Mesothelial cell of epicardium (in vitro differentiated cells): ENCODE measurements at regions not wholly inside any gene's neighbourhood (a gene's known extent, or its start where the extent isn't known, plus 50 kb on each side); places are given as distances from the start of the nearest gene placed in this dataset.

Experiments used
- DNase-seq, 2 experiments: peaks; one replicate each; pipeline ENCODE4 v3.0.0; 2021; ENCODE audit warnings: low spot score in 2 of 2; ENCODE audit not compliant: unreplicated experiment in 2 of 2
- H3K27ac Mint-ChIP-seq: 2 replicates; pipeline ENCODE4 v1.8.0; 2021; ENCODE audit warnings: mixed read lengths
- H3K27me3 Mint-ChIP-seq: 2 replicates; pipeline ENCODE4 v1.8.0; 2021; ENCODE audit warnings: low read depth, mixed read lengths
- H3K36me3 Mint-ChIP-seq: 2 replicates; pipeline ENCODE4 v1.8.0; 2021; ENCODE audit warnings: mixed read lengths
- H3K4me1 Mint-ChIP-seq: 2 replicates; pipeline ENCODE4 v1.8.0; 2021; ENCODE audit warnings: mixed read lengths
- H3K4me3 Mint-ChIP-seq: 2 replicates; pipeline ENCODE4 v1.8.0; 2021; ENCODE audit warnings: mild to moderate bottlenecking, moderate library complexity, mixed read lengths
- H3K9me3 Mint-ChIP-seq: 2 replicates; pipeline ENCODE4 v1.8.0; 2021; ENCODE audit warnings: mixed read lengths
- CTCF ChIP-seq: fragments of 200-600 bp; sonication (generic); IDR thresholded peaks from one replicate; pipeline ENCODE4 v1.5.0; 2021; ENCODE audit warnings: antibody characterized with exemption; ENCODE audit not compliant: unreplicated experiment

- Mint-ChIP-seq H3K27ac (no peak overlapping the region), H3K4me3 (no peak overlapping the region), H3K9me3 (peaks cover 22% of the 10 kb centered on the region), H3K36me3 (no peaks in the 10 kb centered on the region), H3K27me3 (peaks cover 5% of the 10 kb centered on the region), H3K4me1 (no peaks in the 10 kb centered on the region)
- TF ChIP-seq CTCF: no peak
- DNase-seq: no peak
These were observed 85.2 kb upstream of the FAM216B start for GRCh38 chr13:42696191-42696590.

- H3K27ac Mint-ChIP-seq: no peak overlapping the region
- no peak for DNase-seq
- TF ChIP-seq CTCF: no peak
- no peaks in the 10 kb centered on the region for H3K9me3 Mint-ChIP-seq
- peaks cover 9% of the 10 kb centered on the region for H3K27me3 Mint-ChIP-seq
- H3K4me3 Mint-ChIP-seq: no peak overlapping the region
- H3K36me3 Mint-ChIP-seq: no peaks in the 10 kb centered on the region
- no peaks in the 10 kb centered on the region for H3K4me1 Mint-ChIP-seq
These were observed 81.5 kb upstream of the FAM216B start for GRCh38 chr13:42699912-42700311.

DNA sequence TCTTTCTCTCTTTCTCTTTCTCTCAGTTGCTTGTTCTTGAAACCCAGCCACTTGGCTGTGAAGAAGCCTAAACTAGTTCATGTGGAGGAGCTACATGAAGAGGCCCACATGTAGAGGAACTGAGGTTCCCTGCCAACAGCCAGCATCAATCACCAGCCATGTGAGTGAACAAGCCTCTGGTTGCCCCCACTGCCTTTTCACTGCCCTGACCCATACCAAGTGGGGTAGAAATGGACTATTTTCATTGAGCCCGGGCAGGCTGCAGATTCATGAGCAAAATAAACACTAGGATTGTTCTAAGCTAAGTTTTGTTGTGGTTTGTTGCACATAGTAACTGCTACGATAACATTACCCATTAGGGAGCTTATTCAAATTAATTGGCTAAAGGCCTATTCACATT lies 78.7 kb upstream of the FAM216B start:
- Mint-ChIP-seq H3K36me3 (no peaks in the 10 kb centered on the region), H3K27ac (no peak overlapping the region), H3K27me3 (peaks cover 9% of the 10 kb centered on the region), H3K9me3 (peaks cover 3% of the 10 kb centered on the region), H3K4me3 (no peak overlapping the region), H3K4me1 (no peaks in the 10 kb centered on the region)
- no peak for DNase-seq
- no peak for TF ChIP-seq CTCF

GRCh38 chr13:42703740-42704139 lies 77.6 kb upstream of the FAM216B start:
- Mint-ChIP-seq H3K9me3 (peaks cover 3% of the 10 kb centered on the region), H3K27me3 (peaks cover 4% of the 10 kb centered on the region), H3K27ac (no peak overlapping the region), H3K4me3 (no peak overlapping the region), H3K36me3 (no peaks in the 10 kb centered on the region), H3K4me1 (no peaks in the 10 kb centered on the region)
- TF ChIP-seq CTCF: no peak
- DNase-seq: no peak

- peaks cover 4% of the 10 kb centered on the region for H3K27me3 Mint-ChIP-seq
- no peaks in the 10 kb centered on the region for H3K36me3 Mint-ChIP-seq
- peaks cover 3% of the 10 kb centered on the region for H3K9me3 Mint-ChIP-seq
- no peak for TF ChIP-seq CTCF
- H3K4me3 Mint-ChIP-seq: no peak overlapping the region
- no peak overlapping the region for H3K27ac Mint-ChIP-seq
- H3K4me1 Mint-ChIP-seq: no peaks in the 10 kb centered on the region
- no peak for DNase-seq
These were observed 75.1 kb upstream of the FAM216B start for GRCh38 chr13:42706286-42706685.

GRCh38 chr13:42707048-42707447 lies 74.3 kb upstream of the FAM216B start:
- H3K4me3 Mint-ChIP-seq: no peak overlapping the region

More at GRCh38 chr13:42707048-42707447, 74.3 kb upstream of the FAM216B start:
- H3K27ac Mint-ChIP-seq: no peak overlapping the region
- peaks cover 4% of the 10 kb centered on the region for H3K27me3 Mint-ChIP-seq
- no peaks in the 10 kb centered on the region for H3K36me3 Mint-ChIP-seq
- H3K4me1 Mint-ChIP-seq: no peaks in the 10 kb centered on the region
- no peak for DNase-seq
- no peak for TF ChIP-seq CTCF
- H3K9me3 Mint-ChIP-seq: peaks cover 3% of the 10 kb centered on the region
